ENCODE measurements at regions not wholly inside any gene's neighbourhood (a gene's known extent, or its start where the extent isn't known, plus 50 kb on each side); places are given as distances from the start of the nearest gene placed in this dataset.

DNA sequence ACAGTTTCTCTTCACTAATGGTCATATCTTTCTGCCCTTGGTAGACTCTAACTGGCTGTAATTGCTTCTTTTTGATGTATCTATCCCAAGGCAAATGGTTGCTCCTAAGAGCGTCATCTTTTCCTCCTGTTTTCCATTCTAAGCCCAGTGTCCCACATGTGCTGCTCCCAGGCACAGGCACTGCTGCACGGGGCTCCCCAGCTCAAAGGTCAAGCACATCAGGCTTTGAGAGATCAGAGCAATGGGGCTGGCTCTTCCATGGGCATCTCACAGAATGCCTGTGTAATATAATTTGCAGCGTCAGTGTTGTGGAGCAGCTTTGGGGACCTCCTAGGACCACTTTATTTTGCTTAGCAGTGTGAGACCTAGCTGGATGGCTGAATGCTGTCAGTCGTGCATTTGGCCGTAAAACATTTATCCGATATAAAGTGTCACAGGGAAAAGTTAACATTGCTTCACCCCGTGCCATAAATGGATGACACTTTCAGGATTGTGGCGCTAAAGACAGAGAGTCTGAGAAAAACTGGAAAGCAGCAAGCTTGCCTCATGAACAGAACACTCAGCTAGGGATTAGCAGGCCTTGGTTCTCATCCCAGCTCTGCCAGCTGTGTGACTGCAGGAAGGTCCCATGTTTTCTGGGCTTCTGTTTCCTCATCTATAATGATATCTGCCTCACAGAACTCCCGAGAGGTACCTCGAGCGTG lies 277.5 kb upstream of the TBL1XR1 start:
- TF ChIP-seq POU2F2 (IDR thresholded peaks at IDR 0.05; ENCODE audit: low read depth, low read length) (no peak), POLR2A (IDR thresholded peaks at IDR 0.05; ENCODE audit: low read depth, low read length) (no peak), POLR2AphosphoS5 (IDR thresholded peaks at IDR 0.05; ENCODE audit: low read depth, low read length) (no peak), TAF1 (IDR thresholded peaks at IDR 0.05; ENCODE audit: low read depth, low read length) (no peak), SPI1 (IDR thresholded peaks at IDR 0.05; ENCODE audit: low read depth, low read length) (no peak), PAX5 (IDR thresholded peaks at IDR 0.05; ENCODE audit: insufficient read depth, low read length, severe bottlenecking) (no peak)

Measured in GM12891 (cell line).